GM12878 (cell line): ENCODE measurements at regions not wholly inside any gene's neighbourhood (a gene's known extent, or its start where the extent isn't known, plus 50 kb on each side); places are given as distances from the start of the nearest gene placed in this dataset.

ENCODE experiments used
- ATAC-seq: fragments of 200-7000 bp; cut with Tn5 transposase; 3 replicates; pipeline ENCODE4 v1.9.1; 2020; ENCODE audit warnings: mild to moderate bottlenecking, moderate library complexity
- BruUV-seq: library from RNA; stranded (reverse); fragments of 400-500 nt; replicated peaks from 2 replicates; lab custom pipeline; 2021; lab: Mats Ljungman, UMichigan
- CTCF ChIA-PET: fragments of 300-600 bp; sonication (Branson Sonifier 250); formaldehyde crosslinking; extraction: SDS; loops from one replicate; lab custom pipeline; 2021; ENCODE audit warnings: inconsistent platforms; lab: Yijun Ruan, JAX
- POLR2A ChIA-PET: fragments of 350-600 bp; formaldehyde crosslinking; extraction: SDS; loops from one replicate; lab custom pipeline; 2021; ENCODE audit warnings: inconsistent platforms; lab: Charles Lee
- RAD21 ChIA-PET: fragments of 300-600 bp; sonication (Branson Sonifier 250); formaldehyde crosslinking; loops from one replicate; lab custom pipeline; 2023; ENCODE audit warnings: antibody characterized with exemption; ENCODE audit not compliant: unreplicated experiment; lab: Charles Lee
- SMC1A ChIA-PET: fragments of 300-600 bp; sonication (Branson Sonifier 250); formaldehyde crosslinking; loops from one replicate; lab custom pipeline; 2023; ENCODE audit not compliant: unreplicated experiment, uncharacterized antibody; lab: Charles Lee
- DNase-seq: peaks from one replicate; pipeline ENCODE4 v3.0.0-alpha.2; 2011; ENCODE audit warnings: low read depth, low spot score
- FAIRE-seq: peaks from 3 replicates; lab custom pipeline; 2011; peaks lifted over from hg19 to GRCh38; lab: Jason Lieb, UNC
- H2AFZ ChIP-seq: 2 replicates; pipeline ENCODE4 v1.6.0; 2011; ENCODE audit warnings: low read depth, low read length, control low read depth; ENCODE audit not compliant: control insufficient read depth
- H3K27ac ChIP-seq: 2 replicates; pipeline ENCODE4 v1.5.1; 2011; ENCODE audit warnings: control low read depth; ENCODE audit not compliant: control insufficient read depth, insufficient read depth
- H3K27me3 ChIP-seq, 2 experiments: replicated peaks in 1 of 2; 2 replicates each; pipeline versions ENCODE4 v1.6.0 to v1.6.1; 2011; ENCODE audit warnings: low read length in 1 of 2; ENCODE audit not compliant: control insufficient read depth in 2 of 2, insufficient read depth in 2 of 2
- H3K36me3 ChIP-seq, 2 experiments: 2 replicates each; pipeline ENCODE4 v1.5.1; 2011; ENCODE audit warnings: low read length in 1 of 2; ENCODE audit not compliant: control insufficient read depth in 2 of 2, insufficient read depth in 2 of 2
- H3K4me1 ChIP-seq: 2 replicates; pipeline ENCODE4 v1.6.1; 2011; ENCODE audit warnings: mild to moderate bottlenecking, low read length, moderate library complexity, mixed read lengths; ENCODE audit not compliant: control insufficient read depth, insufficient read depth
- H3K4me2 ChIP-seq: 2 replicates; pipeline ENCODE4 v1.6.0; 2011; ENCODE audit warnings: control low read depth; ENCODE audit not compliant: control insufficient read depth, insufficient read depth
- H3K4me3 ChIP-seq: fragments of 200-600 bp; sonication (generic); 2 replicates; pipeline ENCODE4 v1.5.1; 2016
- H3K79me2 ChIP-seq: 2 replicates; pipeline ENCODE4 v1.6.0; 2011; ENCODE audit warnings: low read length; ENCODE audit not compliant: control insufficient read depth, insufficient read depth
- H3K9ac ChIP-seq: 2 replicates; pipeline ENCODE4 v1.8.0; 2011; ENCODE audit warnings: low read length, control low read depth, mixed read lengths; ENCODE audit not compliant: control insufficient read depth, insufficient read depth
- H3K9me3 ChIP-seq: replicated peaks from 3 replicates; pipeline ENCODE4 v1.5.1; 2011; ENCODE audit warnings: mild to moderate bottlenecking, low read length; ENCODE audit not compliant: control insufficient read depth, insufficient read depth
- H4K20me1 ChIP-seq: 2 replicates; pipeline ENCODE4 v1.6.0; 2011; ENCODE audit not compliant: control insufficient read depth, insufficient read depth
- BHLHE40 ChIP-seq, 2 experiments: fragments of 450-650 bp in 1 of 2; IDR thresholded peaks; 2 replicates each; pipeline ENCODE4 v1.6.1; 2011 to 2017; ENCODE audit warnings: low read depth in 2 of 2, borderline replicate concordance in 1 of 2, improper control_type of control experiment in 1 of 2, low read length in 1 of 2, mild to moderate bottlenecking in 1 of 2
- NFIC ChIP-seq: IDR thresholded peaks from 2 replicates; pipeline ENCODE4 v1.6.1; 2012; ENCODE audit warnings: low read depth, mild to moderate bottlenecking, inconsistent platforms, low read length, moderate library complexity
- POLR2AphosphoS2 ChIP-seq: IDR thresholded peaks from 2 replicates; pipeline ENCODE4 v1.6.1; 2011; ENCODE audit warnings: low read depth, mild to moderate bottlenecking, low read length, improper control_type of control experiment, moderate library complexity
- POU2F2 ChIP-seq: IDR thresholded peaks from 3 replicates; pipeline ENCODE4 v1.6.1; 2011; ENCODE audit warnings: low read depth, mild to moderate bottlenecking, low read length, borderline replicate concordance
- SIX5 ChIP-seq: IDR thresholded peaks from 2 replicates; pipeline ENCODE4 v1.6.1; 2011; ENCODE audit warnings: mild to moderate bottlenecking, low read depth, low read length, moderate library complexity; ENCODE audit not compliant: severe bottlenecking
- SMC3 ChIP-seq: IDR thresholded peaks from 2 replicates; pipeline ENCODE4 v1.6.1; 2011; ENCODE audit warnings: low read length, improper control_type of control experiment, borderline replicate concordance
- WGBS: methylation state at CpG from one replicate; pipeline ENCODE4 v1.1.6; 2016; ENCODE audit warnings: low lambda C conversion rate; ENCODE audit not compliant: insufficient replicate concordance, insufficient coverage; ENCODE audit errors: missing lambda C conversion rate; 5-methylcytosine and 5-hydroxymethylcytosine counted together
- in situ Hi-C: fragments of 300-500 bp; cut with MboI; formaldehyde crosslinking; loops from 9 replicates; pipeline ENCODE4 v1.14.3; 2018; ENCODE audit warnings: mixed read lengths
- intact Hi-C: fragments of 100-400 bp; cut with micrococcal nuclease; formaldehyde crosslinking; loops from one replicate; pipeline ENCODE4 v1.14.2; 2022; ENCODE audit not compliant: unreplicated experiment
- TF ChIP-seq, protein P1 (sequence below): fragments of 450-650 bp; formaldehyde crosslinking; IDR thresholded peaks from 2 replicates; pipeline ENCODE4 v1.4.0; 2022; ENCODE audit warnings: mild to moderate bottlenecking, moderate library complexity
- TF ChIP-seq, protein P2 (sequence below): fragments of 450-650 bp; IDR thresholded peaks from 2 replicates; pipeline ENCODE4 v1.6.1; 2017; ENCODE audit warnings: mild to moderate bottlenecking, moderate library complexity

DNA sequence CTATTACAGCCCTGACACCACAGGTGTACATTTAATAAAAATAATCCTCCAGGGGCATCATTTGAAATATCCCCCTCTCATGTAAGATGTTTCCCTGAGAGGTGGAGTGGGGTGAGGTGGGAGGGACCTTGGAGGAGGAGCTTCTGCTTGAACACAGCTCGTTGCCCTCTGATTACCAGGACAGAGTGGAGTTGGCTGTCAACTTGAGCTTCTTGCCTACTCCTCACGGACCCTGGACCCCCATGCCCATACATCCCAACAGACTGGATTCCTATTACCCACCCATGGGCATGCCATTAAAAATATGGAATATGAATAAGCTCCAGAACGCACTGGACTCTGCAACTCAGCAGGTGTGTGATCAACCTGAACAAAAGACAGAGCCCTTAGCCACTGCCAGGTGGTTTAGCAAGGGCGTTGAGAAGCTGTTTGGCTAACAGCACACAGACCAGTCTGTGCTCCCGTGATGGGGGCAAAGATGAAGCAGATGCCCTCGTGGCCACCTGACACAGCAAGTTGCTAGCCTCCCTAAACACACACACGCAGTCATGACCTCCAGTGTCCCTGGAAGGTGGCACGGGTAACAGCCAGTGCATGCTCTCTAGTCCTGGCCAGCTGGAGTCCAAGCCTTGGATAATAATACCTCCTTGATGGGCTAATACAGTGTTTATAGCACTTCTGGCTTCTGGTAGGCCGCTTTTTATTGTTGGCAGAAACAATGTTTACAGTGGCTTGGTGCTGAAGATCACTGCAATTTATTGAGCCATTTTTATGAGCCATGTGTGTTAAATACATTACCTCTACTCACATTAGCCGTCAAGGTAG, 155.0 kb downstream of the TOMM20 start (continued):
- TF ChIP-seq POLR2AphosphoS2, result no peak

DNA sequence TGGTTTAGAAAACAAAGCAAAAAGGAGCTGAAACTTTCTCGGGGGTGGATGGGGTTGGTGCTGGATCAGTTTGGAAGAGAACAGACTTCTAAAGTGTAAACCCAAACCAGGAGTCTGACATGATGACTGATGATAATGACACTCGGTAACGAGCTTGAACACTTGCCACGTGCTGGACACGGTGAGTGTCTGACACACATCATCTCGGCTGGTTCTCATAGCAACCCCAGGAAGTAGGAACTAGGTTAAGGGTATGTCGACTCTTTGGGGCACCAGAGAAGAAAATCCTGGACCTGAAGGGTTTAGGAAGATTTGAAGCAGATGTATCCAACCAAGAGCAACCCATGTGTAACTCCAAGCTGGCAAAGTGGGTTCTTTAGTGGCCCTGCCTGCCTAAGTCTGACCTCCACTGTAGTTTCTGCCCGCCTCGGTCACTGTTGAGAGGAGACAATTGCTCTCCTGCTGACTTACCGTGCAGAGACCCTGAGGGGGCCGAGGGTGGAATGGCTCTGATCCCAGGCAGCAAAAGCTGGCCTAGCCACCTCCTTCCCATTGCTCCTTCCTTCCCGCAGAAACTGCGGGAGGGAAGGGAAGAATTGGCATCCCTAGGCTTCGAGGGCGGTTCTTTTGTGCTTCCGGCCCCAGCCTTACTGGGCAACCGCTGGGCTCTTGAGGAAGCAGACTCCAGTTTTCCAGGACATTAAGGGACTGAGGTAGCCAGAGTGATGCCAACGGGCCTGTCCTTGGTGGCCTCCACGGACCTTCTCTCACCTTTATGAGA, 156.0 kb downstream of the TOMM20 start:
- intact Hi-C loops, result no loop called here
- H3K79me2 ChIP-seq, result 0 out of 2 replicates have a peak, but pooled peaks cover 2% of the 10 kb centered on the region
- ChIA-PET CTCF (interaction anchor here (0.6 to 3.3 kb wide), 7 partner anchors 10 to 375 kb away, joined by 3 to 15 read pairs (median 4); no protein-coding TSS in a partner anchor), POLR2A (interaction anchor here (0.6 to 12.0 kb wide), 8 partner anchors 3 to 476 kb away, joined by 3 to 111 read pairs (median 11); no protein-coding TSS in a partner anchor), SMC1A (interaction anchor here (0.7 to 13.6 kb wide), 25 partner anchors 8 to 477 kb away, joined by 3 to 229 read pairs (median 8); no protein-coding TSS in a partner anchor), RAD21 (interaction anchor here (0.6 to 13.6 kb wide), 30 partner anchors 7 to 477 kb away, joined by 3 to 258 read pairs (median 6); partner anchors contain the start of gene IRF2BP2)
- no TSS peak for BruUV-seq
- no peak overlapping the region for H2AFZ ChIP-seq
- no peaks in the 10 kb centered on the region for H3K27me3 ChIP-seq
- H3K36me3 ChIP-seq, result no peaks in the 10 kb centered on the region
- no peaks in the 10 kb centered on the region; the same call in 2 of the 3 replicates for H3K9me3 ChIP-seq
- 91% methylated on average over 19 of the region's 19 CpGs for WGBS
- no peaks in the 10 kb centered on the region for H4K20me1 ChIP-seq
- no peak overlapping the region for H3K4me3 ChIP-seq
- ATAC-seq (peak; percentile 29), FAIRE-seq (no peak), DNase-seq (no peak)
- peak overlapping the region; percentile 95 for H3K27ac ChIP-seq
- H3K4me2 ChIP-seq, result no peak overlapping the region
- H3K9ac ChIP-seq, result no peak overlapping the region; the same call in 1 of the 2 replicates
- in situ Hi-C loops, result loop anchor here (5.0 to 10.0 kb wide), 2 partner anchors 130 to 368 kb away; no protein-coding TSS in a partner anchor
- H3K4me1 ChIP-seq, result peaks cover 77% of the 10 kb centered on the region
- peak; percentile 70 to 90; a peak in 3 of 4 replicates for TF ChIP-seq BHLHE40 (IDR thresholded peaks at IDR 0.05; ENCODE audit: borderline replicate concordance in 1 of 2, low read depth in 2 of 2, low read length in 1 of 2)
- no peak for TF ChIP-seq NFIC
- TF ChIP-seq, protein P1, sequence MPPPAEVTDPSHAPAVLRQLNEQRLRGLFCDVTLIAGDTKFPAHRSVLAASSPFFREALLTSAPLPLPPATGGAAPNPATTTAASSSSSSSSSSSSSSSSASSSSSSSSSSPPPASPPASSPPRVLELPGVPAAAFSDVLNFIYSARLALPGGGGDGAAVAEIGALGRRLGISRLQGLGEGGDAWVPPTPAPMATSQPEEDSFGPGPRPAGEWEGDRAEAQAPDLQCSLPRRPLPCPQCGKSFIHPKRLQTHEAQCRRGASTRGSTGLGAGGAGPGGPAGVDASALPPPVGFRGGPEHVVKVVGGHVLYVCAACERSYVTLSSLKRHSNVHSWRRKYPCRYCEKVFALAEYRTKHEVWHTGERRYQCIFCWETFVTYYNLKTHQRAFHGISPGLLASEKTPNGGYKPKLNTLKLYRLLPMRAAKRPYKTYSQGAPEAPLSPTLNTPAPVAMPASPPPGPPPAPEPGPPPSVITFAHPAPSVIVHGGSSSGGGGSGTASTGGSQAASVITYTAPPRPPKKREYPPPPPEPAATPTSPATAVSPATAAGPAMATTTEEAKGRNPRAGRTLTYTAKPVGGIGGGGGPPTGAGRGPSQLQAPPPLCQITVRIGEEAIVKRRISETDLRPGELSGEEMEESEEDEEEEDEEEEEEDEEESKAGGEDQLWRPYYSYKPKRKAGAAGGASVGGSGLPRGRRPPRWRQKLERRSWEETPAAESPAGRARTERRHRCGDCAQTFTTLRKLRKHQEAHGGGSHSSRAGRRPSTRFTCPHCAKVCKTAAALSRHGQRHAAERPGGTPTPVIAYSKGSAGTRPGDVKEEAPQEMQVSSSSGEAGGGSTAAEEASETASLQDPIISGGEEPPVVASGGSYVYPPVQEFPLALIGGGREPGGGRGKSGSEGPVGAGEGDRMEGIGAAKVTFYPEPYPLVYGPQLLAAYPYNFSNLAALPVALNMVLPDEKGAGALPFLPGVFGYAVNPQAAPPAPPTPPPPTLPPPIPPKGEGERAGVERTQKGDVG (CRISPR knock-in tag), result 0 out of 2 replicates have a peak, but pooled peaks have one; percentile 44
- TF ChIP-seq POU2F2, result no peak
- TF ChIP-seq, protein P2, sequence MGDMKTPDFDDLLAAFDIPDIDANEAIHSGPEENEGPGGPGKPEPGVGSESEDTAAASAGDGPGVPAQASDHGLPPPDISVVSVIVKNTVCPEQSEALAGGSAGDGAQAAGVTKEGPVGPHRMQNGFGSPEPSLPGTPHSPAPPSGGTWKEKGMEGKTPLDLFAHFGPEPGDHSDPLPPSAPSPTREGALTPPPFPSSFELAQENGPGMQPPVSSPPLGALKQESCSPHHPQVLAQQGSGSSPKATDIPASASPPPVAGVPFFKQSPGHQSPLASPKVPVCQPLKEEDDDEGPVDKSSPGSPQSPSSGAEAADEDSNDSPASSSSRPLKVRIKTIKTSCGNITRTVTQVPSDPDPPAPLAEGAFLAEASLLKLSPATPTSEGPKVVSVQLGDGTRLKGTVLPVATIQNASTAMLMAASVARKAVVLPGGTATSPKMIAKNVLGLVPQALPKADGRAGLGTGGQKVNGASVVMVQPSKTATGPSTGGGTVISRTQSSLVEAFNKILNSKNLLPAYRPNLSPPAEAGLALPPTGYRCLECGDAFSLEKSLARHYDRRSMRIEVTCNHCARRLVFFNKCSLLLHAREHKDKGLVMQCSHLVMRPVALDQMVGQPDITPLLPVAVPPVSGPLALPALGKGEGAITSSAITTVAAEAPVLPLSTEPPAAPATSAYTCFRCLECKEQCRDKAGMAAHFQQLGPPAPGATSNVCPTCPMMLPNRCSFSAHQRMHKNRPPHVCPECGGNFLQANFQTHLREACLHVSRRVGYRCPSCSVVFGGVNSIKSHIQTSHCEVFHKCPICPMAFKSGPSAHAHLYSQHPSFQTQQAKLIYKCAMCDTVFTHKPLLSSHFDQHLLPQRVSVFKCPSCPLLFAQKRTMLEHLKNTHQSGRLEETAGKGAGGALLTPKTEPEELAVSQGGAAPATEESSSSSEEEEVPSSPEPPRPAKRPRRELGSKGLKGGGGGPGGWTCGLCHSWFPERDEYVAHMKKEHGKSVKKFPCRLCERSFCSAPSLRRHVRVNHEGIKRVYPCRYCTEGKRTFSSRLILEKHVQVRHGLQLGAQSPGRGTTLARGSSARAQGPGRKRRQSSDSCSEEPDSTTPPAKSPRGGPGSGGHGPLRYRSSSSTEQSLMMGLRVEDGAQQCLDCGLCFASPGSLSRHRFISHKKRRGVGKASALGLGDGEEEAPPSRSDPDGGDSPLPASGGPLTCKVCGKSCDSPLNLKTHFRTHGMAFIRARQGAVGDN, result peak; percentile 98
- no peak for TF ChIP-seq SMC3
- TF ChIP-seq SIX5, result no peak
